ENCODE measurements at regions not wholly inside any gene's neighbourhood (a gene's known extent, or its start where the extent isn't known, plus 50 kb on each side); places are given as distances from the start of the nearest gene placed in this dataset.
"Not testable (repeated sequence)": the region's sequence is repeated elsewhere in the genome, so short reads cannot be mapped to it uniquely, and the experiment has no call there.

- no peak for DNase-seq
Observed at GRCh38 chr14:37787879-37788494, 192.6 kb downstream of the TTC6 start.

DNA sequence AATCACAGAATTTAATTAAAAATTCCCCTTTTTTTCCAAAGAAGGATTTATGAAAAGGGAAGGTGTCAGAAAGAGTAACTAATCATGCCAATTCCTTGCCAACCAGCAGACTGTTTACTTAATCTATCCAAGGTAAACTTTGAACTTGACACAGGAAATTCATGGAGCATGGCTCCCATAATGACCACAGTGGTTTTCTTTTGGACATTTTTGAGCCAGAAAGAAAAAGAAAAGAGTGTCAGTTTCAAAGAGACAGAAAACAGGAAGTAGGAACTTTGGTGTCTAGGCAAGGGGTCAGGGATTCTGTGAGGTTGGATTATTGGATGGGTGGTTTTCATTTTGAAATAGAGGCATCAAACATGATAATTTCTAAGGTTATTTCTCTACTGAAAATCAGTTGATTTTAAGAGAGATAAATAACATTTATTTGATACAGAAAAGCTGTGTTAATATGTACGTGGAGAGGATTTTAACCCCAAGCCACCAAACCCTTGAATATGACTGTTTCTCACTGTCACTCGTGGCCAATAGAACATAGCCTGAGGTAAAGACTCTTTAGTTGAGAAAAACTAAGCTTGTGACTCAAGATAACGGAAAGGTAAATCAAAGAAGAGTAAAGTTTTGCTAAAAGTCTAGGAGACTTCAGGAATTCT is 196.1 kb downstream of the TTC6 start:
- no peak for DNase-seq

- DNase-seq = no peak
Observed at GRCh38 chr14:37792124-37792523, 196.7 kb downstream of the TTC6 start.

DNA sequence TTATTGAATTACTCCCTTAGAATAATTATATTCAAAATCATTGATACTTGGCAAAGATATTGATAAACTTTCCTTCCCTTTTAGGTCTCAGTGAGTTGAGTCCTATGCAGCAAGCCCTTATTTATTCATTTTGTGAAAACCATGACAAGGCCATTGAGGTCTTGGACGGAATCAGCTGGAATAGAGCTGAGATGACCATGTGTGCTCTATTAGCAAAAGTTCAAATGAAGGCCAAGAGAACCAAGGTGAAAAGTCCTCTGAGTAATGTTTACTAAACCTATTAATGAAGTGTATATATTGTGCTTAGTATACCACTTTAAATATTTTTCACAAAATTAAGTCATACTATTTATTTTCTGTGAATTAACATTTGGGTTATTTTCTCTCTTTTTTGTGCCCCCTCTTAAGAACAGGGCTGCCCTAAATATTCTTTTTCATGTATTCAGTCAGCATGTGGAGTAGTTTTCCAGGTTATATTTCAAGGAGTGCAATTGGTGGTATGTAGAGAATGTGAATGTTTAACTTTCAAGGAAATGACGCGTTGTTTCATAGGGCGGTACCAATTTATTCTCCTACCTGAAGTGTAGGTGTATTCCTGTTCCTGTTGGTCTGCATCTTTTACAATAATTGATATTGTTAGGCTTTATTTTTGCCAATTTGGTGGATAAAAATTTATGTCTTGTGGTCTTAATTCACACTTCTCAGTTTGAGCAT is 201.4 kb downstream of the TTC6 start:
- no peak for DNase-seq

DNA sequence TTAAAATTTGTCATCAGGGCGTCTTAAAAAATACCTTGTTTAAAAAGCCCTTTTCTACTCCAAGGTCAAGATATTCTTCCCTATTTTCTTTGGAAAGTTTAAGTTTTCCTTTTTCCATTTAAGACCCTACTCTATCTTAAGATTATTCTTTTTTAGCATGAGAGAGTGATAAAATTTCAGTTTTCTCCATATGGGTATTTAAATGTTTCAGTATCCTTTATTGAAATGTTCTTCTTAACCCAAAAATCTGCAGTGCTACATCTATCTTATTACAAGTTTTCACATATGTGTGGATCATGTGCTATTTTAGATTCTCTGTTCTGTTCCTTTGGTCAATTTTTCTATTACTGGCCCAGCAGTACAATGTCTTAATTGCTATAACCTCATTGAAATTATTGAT is 202.2 kb downstream of the TTC6 start:
- DNase-seq = no peak

DNA sequence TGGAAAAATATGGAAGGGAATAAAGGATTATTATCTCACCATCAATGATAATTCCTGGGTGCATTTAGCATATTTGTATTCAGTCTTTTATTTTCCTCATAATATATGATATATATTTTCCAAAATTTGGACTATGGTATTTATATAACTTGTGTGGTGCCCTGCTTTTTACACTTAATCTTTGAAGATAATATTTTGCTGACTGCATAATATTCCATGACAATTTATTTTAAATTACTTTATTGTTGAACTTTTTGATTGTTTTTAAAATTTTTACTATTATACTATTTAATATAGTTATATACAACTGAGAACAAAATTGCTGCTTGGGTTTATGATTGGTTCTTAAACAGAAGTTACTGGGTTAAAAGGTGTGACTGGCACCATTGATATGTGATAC is 212.3 kb downstream of the TTC6 start:
- no peak for DNase-seq

GRCh38 chr14:37810094-37810801 is 214.8 kb downstream of the TTC6 start:
- no peak for DNase-seq

- no peak for DNase-seq
Observed at GRCh38 chr14:37813732-37814131, 218.3 kb downstream of the TTC6 start.

DNA sequence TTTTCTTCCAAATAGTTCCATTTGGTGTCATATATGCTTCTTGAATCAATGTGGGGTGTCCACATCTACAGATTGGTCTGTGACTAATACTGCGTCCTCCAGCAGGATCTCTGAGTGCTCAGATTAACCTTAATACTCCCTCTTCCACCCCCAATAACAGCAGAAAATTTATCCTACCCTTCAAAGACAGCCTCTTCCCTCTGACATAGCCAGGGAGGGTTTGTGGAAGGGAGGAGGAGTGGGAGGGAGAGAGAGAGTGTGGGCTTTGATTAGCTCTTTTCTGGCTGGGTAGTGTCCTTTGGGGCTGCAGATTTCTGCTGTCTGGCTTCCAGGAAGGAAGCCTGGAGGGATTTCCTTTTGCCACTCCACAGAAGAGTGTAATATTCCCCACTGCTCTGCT is 220.7 kb downstream of the TTC6 start:
- DNase-seq = no peak

GRCh38 chr14:37816743-37817295 is 221.4 kb downstream of the TTC6 start:
- DNase-seq = no peak

- DNase-seq = no peak
Observed at GRCh38 chr14:37819155-37820015, 224.0 kb downstream of the TTC6 start.

DNA sequence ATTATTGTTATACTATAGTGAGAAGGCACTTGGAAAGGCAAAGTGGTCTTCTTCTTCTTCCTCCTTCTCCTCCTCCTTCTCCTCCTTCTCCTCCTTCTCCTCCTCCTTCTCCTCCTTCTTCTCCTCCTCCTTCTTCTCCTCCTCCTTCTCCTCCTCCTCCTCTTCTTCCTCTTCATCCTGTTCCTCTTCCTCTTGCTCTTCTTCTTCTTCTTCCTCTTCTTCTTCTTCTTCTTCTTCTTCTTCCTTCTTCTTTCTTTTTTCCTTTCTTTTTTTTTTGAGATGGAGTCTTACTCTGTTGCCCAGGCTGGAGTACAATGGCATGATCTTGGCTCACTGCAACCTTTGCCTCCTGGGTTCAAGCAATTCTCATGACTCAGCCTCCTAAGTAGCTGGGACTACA is 225.4 kb downstream of the TTC6 start:
- DNase-seq = not testable (repeated sequence)

GRCh38 chr14:37824939-37825712 is 229.7 kb downstream of the TTC6 start:
- DNase-seq = no peak

DNA sequence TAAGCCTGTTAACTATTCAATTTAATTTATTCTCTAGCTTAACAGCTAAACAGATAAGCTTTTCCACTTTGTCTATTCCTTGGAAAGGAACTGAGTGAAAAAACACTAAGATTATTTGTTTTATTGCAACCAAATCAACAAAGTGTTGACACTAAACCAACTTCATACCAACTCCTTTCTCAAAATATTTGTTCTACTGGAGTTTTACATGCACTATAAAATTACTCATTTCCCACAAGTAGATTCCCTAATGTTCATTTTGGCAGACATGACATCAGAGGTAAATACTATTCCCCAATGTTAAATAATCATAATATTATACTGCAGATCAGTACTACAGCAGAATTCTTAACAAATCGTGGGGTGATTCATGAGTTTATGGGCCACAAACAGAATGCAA is 231.4 kb downstream of the TTC6 start:
- no peak for DNase-seq

GRCh38 chr14:37830271-37830670 is 234.8 kb downstream of the TTC6 start:
- no peak for DNase-seq

- DNase-seq = no peak
Observed at GRCh38 chr14:37834275-37834674, 238.8 kb downstream of the TTC6 start.

DNA sequence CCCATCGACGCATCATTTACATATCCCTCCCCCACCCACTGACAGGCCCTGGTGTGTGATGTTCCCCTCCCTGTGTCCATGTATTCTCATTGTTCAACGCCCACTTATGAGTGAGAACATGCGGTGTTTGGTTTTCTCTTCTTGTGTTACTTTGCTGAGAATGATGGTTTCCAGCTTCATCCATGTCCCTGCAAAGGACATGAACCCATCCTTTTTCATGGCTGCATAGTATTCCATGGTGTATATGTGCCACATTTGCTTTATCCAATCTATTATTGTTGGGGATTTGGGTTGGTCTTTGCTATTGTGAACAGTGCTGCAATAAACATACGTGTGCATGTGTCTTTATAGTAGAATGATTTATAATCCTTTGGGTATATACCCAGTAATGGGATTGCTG is 243.3 kb downstream of the TTC6 start:
- DNase-seq = not testable (repeated sequence)

- DNase-seq = not testable (repeated sequence)
Observed at GRCh38 chr14:37841039-37841438, 245.6 kb downstream of the TTC6 start.

- DNase-seq = no peak
Observed at GRCh38 chr14:37842106-37842505, 246.7 kb downstream of the TTC6 start.

GRCh38 chr14:37843954-37844607 is 248.7 kb downstream of the TTC6 start:
- DNase-seq = no peak

DNA sequence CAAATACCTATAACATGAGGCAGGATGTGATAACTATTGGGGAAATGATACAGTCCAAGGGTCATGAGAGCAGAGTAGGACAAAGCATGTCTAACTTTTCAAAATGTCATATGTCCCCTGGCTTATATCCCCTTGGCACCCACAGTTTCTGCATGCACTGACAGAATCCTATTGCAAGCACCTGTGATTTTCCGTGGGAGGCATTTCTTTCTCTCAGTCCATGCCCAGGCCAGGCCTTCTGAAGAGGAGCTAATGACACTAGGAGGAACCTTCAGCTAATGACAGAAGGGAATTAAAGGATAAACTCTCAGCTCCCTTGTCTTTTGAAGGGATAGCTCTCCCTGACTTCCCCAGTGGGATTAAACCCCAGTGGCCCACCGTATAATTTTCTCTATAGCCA is 249.2 kb downstream of the TTC6 start:
- no peak for DNase-seq
